HG02981 (cell line): ENCODE measurements at regions not wholly inside any gene's neighbourhood (a gene's known extent, or its start where the extent isn't known, plus 50 kb on each side); places are given as distances from the start of the nearest gene placed in this dataset.

Experiments used
- ATAC-seq: cut with Tn5 transposase; IDR thresholded peaks from one replicate; pipeline ENCODE4 v1.9.1; 2021; ENCODE audit warnings: mild to moderate bottlenecking, moderate library complexity; ENCODE audit not compliant: unreplicated experiment

- no peak for ATAC-seq
Measured at GRCh38 chr11:8323161-8323935, 59.7 kb upstream of the LMO1 start.

GRCh38 chr11:8321876-8322275, 58.2 kb upstream of the LMO1 start:
- ATAC-seq = no peak

GRCh38 chr11:8320076-8320475, 56.4 kb upstream of the LMO1 start:
- ATAC-seq = no peak

- ATAC-seq = no peak
Measured at GRCh38 chr11:8318536-8318935, 54.9 kb upstream of the LMO1 start.

GRCh38 chr11:8317159-8317558, 53.5 kb upstream of the LMO1 start:
- no peak for ATAC-seq

- ATAC-seq = no peak
Measured at GRCh38 chr11:8315954-8316353, 52.3 kb upstream of the LMO1 start.

- no peak for ATAC-seq
Measured at GRCh38 chr11:8315463-8315862, 51.8 kb upstream of the LMO1 start.

GRCh38 chr11:8314916-8315315, 51.2 kb upstream of the LMO1 start:
- ATAC-seq = no peak

- no peak for ATAC-seq
Measured at GRCh38 chr11:8313504-8314090, 49.9 kb upstream of the LMO1 start.
